ENCODE measurements at regions not wholly inside any gene's neighbourhood (a gene's known extent, or its start where the extent isn't known, plus 50 kb on each side); places are given as distances from the start of the nearest gene placed in this dataset.

GRCh38 chr5:122576256-122577016, 198.4 kb upstream of the SNX2 start:
- H3K9ac ChIP-seq (ENCODE audit: insufficient read depth, low read depth, low read length) = no peak overlapping the region
- peaks cover 0 to 1% of the 10 kb centered on the region in 2 experiments; a peak in 1 of 5 replicates for H3K27me3 ChIP-seq (ENCODE audit: control insufficient read depth in 1 of 2, insufficient read depth in 2 of 2, low read length in 2 of 2)
- FAIRE-seq = no peak
- no TSS peak for BruUV-seq (replicated peaks)
- TF ChIP-seq ZSCAN12 (CRISPR knock-in tag; IDR thresholded peaks at IDR 0.05) = no peak
- TF ChIP-seq ZSCAN21 (CRISPR knock-in tag; IDR thresholded peaks at IDR 0.05; ENCODE audit: borderline replicate concordance) = no peak
- no peak for TF ChIP-seq ZNF292 (CRISPR knock-in tag; IDR thresholded peaks at IDR 0.05; ENCODE audit: borderline replicate concordance, low read depth)
- no peak for TF ChIP-seq ZNF713 (CRISPR knock-in tag; IDR thresholded peaks at IDR 0.05)
- TF ChIP-seq RCOR2 (CRISPR knock-in tag; IDR thresholded peaks at IDR 0.05) = no peak
- TF ChIP-seq ZNF576 (CRISPR knock-in tag; IDR thresholded peaks at IDR 0.05) = no peak
- TF ChIP-seq SMYD3 (CRISPR knock-in tag; IDR thresholded peaks at IDR 0.05) = no peak
- no peak for TF ChIP-seq SIN3A (IDR thresholded peaks at IDR 0.05; ENCODE audit: borderline replicate concordance, low read depth, low read length)
- TF ChIP-seq RERE (CRISPR knock-in tag; IDR thresholded peaks at IDR 0.05; ENCODE audit: low read depth) = no peak
- no peak for TF ChIP-seq HOXA9 (CRISPR knock-in tag; IDR thresholded peaks at IDR 0.05; ENCODE audit: borderline replicate concordance)
- TF ChIP-seq ZNF570 (CRISPR knock-in tag; IDR thresholded peaks at IDR 0.05; ENCODE audit: borderline replicate concordance) = no peak
- TF ChIP-seq MEIS1 (CRISPR knock-in tag; IDR thresholded peaks at IDR 0.05; ENCODE audit: borderline replicate concordance) = no peak
- TF ChIP-seq CENPT (CRISPR knock-in tag; IDR thresholded peaks at IDR 0.05; ENCODE audit: low read depth) = no peak
- TF ChIP-seq ZNF343 (CRISPR knock-in tag; IDR thresholded peaks at IDR 0.05) = no peak
- no peak for TF ChIP-seq ZNF597 (CRISPR knock-in tag; IDR thresholded peaks at IDR 0.05)
- in situ Hi-C loops (cut with HindIII; ENCODE audit: extremely low pct_ligation_motif_present, low pct_unique_long_range_greater_than_20kb) (no loop called here), intact Hi-C loops (cut with micrococcal nuclease; ENCODE audit: unreplicated experiment) (no loop called here)
- H3K4me1 ChIP-seq (ENCODE audit: insufficient read depth, low read length) = no peaks in the 10 kb centered on the region
- no peaks in the 10 kb centered on the region for H3K9me3 ChIP-seq (ENCODE audit: low read length)
- no peaks in the 10 kb centered on the region for H3K36me3 ChIP-seq (replicated peaks in 1 of 2; ENCODE audit: control insufficient read depth in 1 of 2, insufficient read depth in 2 of 2, low read length in 2 of 2)
- H2AFZ ChIP-seq (ENCODE audit: low read length) = no peak overlapping the region
- no peak overlapping the region for H3K4me3 ChIP-seq (replicated peaks in 1 of 3; ENCODE audit: insufficient read depth in 1 of 3, low read depth in 2 of 3, low read length in 3 of 3)
- no peaks in the 10 kb centered on the region for H4K20me1 ChIP-seq (ENCODE audit: insufficient read depth, low read length)
- H3K4me2 ChIP-seq (ENCODE audit: low read depth, low read length) = no peak overlapping the region
- 13% methylated on average over 3 of the region's 3 CpGs for WGBS (ENCODE audit: low lambda C conversion rate)
- POLR2A ChIA-PET = no interaction called here
- H3K79me2 ChIP-seq (ENCODE audit: insufficient read depth, low read length) = no peaks in the 10 kb centered on the region
- CTCF ChIA-PET (ENCODE audit: low intra/inter-chr PET ratio, low total read pairs) = no interaction called here
- no peak overlapping the region for H3K27ac ChIP-seq (ENCODE audit: extremely low read length, insufficient read depth, low read length)
- no peak for ATAC-seq
- no peak for DNase-seq (ENCODE audit: low spot score)
